NCI-H524 treated with DMSO at 0.1 percent for 48 hours (cell line): ENCODE measurements at regions not wholly inside any gene's neighbourhood (a gene's known extent, or its start where the extent isn't known, plus 50 kb on each side); places are given as distances from the start of the nearest gene placed in this dataset.
"Not testable (repeated sequence)": the region's sequence is repeated elsewhere in the genome, so short reads cannot be mapped to it uniquely, and the experiment has no call there.

Experiments used
- DNase-seq: peaks from one replicate; lab custom pipeline; 2025; lab: John Stamatoyannopoulos, UW

- DNase-seq: no peak
These were observed 97.4 kb upstream of the ELOVL5 start for GRCh38 chr6:53446151-53446550.

DNA sequence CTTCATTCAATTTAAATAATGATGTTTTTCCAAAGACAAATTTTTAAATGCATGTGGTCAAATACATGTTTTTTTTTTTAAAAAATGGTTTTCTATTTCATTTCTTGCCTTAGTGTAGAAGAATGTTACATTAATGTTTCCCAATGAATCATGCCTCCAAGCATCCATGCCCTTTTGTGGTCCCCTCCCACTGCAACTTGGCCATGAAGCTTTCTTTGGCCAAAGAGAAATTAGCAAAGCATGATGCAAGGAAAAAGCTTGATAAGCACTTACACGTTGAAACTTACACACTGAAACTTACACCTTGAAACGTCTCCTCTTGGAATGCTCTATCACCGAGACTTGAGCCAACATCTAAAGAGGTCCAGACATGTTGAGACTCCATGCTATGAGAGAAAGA is 93.0 kb upstream of the ELOVL5 start:
- DNase-seq: no peak

DNA sequence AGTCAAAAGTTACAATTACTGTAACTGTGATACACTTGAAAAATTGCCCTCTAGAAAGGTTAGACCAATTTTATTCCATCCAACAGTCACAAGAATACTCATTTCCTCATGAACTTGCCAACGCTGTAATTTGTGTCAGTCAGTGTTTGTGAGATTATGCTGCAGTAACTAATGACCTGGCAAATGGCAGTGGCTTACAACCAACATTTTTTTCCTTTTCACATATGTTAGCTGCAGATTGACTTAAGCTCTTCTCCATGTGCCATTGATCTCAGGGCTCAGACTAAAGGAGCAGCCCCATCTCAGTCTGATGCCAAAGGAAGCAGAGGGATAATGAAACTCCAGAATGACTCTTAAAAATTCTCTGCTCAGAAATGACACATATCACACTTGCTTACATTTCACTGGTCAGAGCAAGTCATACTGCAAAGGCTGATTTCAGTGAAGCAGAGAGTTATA is 92.3 kb upstream of the ELOVL5 start:
- no peak for DNase-seq

GRCh38 chr6:53440336-53440945 is 91.7 kb upstream of the ELOVL5 start:
- no peak for DNase-seq

GRCh38 chr6:53439556-53439955 is 90.8 kb upstream of the ELOVL5 start:
- DNase-seq: no peak

- no peak for DNase-seq
These were observed 88.9 kb upstream of the ELOVL5 start for GRCh38 chr6:53437557-53438202.

DNA sequence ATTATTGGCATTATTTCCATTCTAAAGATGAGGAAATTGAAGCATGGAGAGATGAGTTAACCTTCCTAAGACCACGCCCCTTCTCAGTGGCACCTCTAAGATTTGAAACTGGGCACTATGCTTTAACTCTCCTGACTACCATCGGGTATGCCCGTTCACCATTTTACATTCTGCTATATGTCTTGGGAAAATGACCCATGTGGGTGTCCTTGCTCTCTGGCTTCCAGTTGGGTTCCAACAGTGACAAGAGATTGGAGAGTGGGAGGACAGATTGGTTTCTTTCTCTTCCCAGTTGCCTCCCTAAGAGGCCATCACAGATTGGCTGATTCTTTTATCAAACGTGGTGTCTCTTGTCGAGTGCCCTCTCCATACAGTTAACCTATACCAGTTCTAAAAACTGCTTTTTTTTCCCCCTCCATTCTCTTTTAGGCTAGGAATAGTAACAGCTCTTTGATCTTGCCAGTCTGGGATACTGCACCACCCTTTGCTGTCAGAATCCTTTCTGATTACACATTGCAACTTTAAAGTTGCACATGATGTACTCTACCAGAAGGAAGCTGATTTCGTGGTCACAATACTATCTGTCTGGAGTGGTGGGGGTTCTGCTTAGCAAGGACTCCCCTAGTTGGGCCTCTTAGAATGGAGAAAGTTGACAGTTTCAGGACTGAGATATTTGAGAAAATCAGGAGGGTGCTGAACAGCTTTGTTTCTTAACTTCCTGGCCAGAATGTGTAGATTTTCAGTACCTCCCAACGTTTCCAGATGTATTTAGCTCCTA is 88.0 kb upstream of the ELOVL5 start:
- no peak for DNase-seq

GRCh38 chr6:53433951-53434285 is 85.2 kb upstream of the ELOVL5 start:
- DNase-seq: no peak

GRCh38 chr6:53433261-53433950 is 84.7 kb upstream of the ELOVL5 start:
- DNase-seq: no peak

DNA sequence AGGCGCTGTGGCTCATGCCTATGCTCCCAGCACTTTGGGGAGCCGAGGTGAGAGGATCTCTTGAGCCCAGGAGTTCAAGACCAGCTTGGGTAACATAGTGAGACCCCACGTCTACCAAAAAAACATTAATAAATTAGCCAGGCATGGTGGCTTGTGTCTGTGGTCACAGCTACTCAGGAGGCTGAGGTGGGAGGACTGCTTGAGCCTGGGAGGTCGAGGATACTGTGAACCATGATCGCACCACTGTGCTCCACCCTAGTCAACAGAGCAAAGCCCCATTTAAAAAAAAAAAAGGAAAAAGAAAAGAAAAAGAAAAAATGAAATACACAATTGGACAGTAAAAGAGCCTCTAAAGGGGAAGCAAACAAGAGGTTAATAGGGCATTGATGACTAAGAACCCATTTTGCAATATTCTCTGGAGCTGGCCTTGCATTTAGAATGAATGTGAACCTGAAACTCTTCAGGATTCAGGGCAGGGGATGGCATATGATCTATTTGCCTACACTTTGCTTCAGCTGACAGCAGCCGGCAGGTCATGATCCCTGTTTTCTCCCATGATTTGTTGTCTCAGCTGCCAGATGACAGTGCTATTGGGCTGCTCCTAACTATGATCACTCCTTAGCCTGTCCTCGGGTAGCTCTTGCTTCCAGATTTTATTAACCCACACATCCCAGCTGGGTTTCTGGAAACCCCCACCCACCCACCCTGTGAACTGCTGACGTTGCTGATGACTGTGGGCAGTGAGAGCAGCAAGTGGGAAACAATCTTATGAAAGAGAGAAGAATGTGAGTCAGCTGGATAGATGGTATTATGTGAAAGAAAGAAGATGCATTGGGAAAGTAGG is 83.8 kb upstream of the ELOVL5 start:
- no peak for DNase-seq

DNA sequence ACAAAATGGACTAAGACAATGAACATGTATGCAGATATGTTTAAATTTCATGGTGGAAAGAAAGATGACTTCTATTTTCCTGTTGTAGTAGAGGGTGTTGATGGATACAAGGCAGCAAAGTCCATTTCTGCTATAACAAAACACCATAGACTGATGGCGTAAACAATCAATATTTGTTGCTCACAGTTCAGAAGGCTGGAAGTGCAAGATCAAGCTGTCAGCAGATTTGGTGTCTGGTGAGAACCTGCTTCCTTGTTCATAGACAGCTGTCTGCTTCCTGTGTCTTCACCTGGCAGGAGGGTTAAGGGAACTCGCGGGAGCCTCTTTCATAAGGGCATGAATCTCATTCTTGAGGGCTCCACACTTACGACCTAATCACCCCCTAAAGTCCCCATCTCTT is 83.0 kb upstream of the ELOVL5 start:
- no peak for DNase-seq

DNA sequence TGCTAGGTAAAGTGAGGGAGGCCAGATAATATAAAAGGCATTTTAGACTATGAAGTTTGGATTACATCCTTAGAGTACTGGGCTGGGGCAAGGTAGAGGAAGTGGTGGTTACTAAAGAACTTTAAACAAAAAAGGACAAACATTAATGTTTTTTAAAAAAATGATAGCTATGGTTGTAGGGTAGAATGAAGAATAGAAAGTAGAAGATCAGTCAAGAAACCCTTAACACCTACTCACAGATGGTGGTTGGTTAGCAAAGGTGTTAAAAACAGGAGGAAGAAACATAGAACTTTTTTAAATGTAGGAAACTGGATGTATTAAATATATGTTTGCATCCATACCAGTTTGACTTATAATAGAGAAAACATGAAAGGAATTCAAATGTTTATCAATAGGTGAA is 80.7 kb upstream of the ELOVL5 start:
- no peak for DNase-seq

- no peak for DNase-seq
These were observed 80.1 kb upstream of the ELOVL5 start for GRCh38 chr6:53428886-53429285.

- no peak for DNase-seq
These were observed 78.0 kb upstream of the ELOVL5 start for GRCh38 chr6:53426667-53427270.

DNA sequence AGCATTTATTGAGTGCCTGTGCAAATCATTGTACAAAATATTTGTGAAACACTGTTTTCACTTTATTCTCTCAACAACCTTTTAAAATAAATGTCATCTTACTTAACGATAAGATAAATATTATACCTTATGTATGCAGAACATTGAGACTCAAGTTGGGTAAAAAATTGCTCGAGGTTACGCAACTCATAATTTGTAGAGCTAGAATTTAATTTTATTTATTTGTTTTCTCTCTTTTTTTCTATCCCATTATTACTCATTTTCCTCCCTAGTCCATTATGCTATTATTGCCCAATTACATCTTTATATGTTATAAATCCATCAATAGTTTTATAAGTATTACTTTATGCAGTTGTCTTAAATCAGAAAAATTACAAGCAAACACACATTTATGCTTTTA is 77.4 kb upstream of the ELOVL5 start:
- no peak for DNase-seq

- no peak for DNase-seq
These were observed 76.4 kb upstream of the ELOVL5 start for GRCh38 chr6:53424976-53425718.

DNA sequence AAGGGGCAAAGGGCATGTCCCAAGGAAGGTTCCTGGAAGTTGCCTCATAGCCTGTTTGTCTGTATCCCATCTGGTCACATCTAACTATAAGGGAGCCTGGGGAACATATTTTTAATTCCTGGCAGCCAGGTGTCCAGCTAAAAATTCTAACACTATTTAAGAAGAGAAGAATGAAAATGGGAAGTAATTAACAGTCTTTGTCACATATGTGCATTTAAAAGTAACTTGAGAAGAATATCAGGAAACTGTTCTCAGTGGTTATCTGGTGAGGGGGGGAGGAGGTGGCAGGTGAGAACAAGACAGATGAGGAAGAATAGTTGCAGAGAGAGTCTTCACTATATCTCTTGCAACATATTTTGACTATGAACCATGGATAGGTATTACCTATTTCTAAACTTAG is 75.5 kb upstream of the ELOVL5 start:
- DNase-seq: no peak

DNA sequence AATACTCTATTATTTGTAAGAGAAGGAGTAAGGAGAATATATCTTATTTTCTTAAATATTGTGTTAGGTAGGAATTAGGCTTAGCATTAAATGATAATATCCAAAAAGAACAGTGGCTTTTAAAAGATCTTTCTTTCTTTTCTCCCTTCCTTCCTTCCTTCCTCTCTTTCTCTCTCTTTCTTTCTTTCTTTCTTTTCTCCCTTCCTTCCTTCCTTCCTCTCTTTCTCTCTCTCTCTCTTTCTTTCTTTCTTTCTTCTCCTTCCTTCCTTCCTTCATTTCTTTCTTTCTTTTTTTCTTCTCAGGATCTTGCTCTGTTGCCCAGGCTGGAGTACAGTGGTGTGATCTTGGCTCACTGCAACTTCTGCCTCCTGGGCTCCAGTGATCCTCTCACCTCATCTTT is 74.8 kb upstream of the ELOVL5 start:
- not testable (repeated sequence) for DNase-seq

DNA sequence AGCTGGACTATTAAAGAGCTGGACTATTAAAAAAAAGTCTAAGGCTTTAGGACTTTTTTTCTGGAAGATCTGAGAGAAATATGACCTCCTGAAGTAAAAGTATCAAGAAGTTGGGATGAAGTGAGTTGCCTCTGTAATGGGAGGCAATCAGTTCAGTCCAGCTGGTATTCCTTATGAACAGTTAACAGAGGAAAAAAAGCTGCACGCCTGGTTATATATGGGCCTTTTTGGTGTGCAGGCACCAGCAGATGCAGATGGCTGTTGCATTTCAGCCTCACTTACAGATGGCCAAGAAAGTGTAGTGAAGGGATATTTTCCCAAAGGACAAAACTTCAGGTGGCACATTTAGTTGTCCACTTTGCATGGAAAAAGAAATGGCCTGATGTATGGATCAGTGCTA is 70.3 kb upstream of the ELOVL5 start:
- no peak for DNase-seq

- no peak for DNase-seq
These were observed 69.5 kb upstream of the ELOVL5 start for GRCh38 chr6:53418288-53418687.

- no peak for DNase-seq
These were observed 68.4 kb upstream of the ELOVL5 start for GRCh38 chr6:53417141-53417540.
